H1 (cell line): ENCODE measurements at regions not wholly inside any gene's neighbourhood (a gene's known extent, or its start where the extent isn't known, plus 50 kb on each side); places are given as distances from the start of the nearest gene placed in this dataset.
"Not testable (repeated sequence)": the region's sequence is repeated elsewhere in the genome, so short reads cannot be mapped to it uniquely, and the experiment has no call there.

ENCODE experiments used
- CEBPB ChIP-seq: IDR thresholded peaks from 2 replicates; pipeline ENCODE4 v1.6.1; 2012; ENCODE audit warnings: low read depth, low read length
- CTCF ChIP-seq, 3 experiments: IDR thresholded peaks; 1 replicate in 2 of 3; 2 replicates in 1 of 3; pipeline versions ENCODE4 v1.5.1 to v1.6.1; 2011; ENCODE audit warnings: low read length in 3 of 3, mild to moderate bottlenecking in 3 of 3, inconsistent platforms in 2 of 3, low read depth in 1 of 3, moderate library complexity in 1 of 3; ENCODE audit not compliant: insufficient read depth in 1 of 3; ENCODE audit errors: control extremely low read depth in 1 of 3
- JUND ChIP-seq: IDR thresholded peaks from 2 replicates; pipeline ENCODE4 v1.6.1; 2011; ENCODE audit warnings: mild to moderate bottlenecking, improper control_type of control experiment, low read length
- POLR2A ChIP-seq, 2 experiments: IDR thresholded peaks; 1 replicate in 1 of 2; 2 replicates in 1 of 2; pipeline ENCODE4 v1.6.1; 2011; ENCODE audit warnings: low read depth in 2 of 2, low read length in 2 of 2, mild to moderate bottlenecking in 2 of 2; ENCODE audit errors: control extremely low read depth in 1 of 2
- POLR2AphosphoS5 ChIP-seq: IDR thresholded peaks from 2 replicates; pipeline ENCODE4 v1.6.1; 2011; ENCODE audit warnings: low read depth, low read length
- RAD21 ChIP-seq, 2 experiments: IDR thresholded peaks in 1 of 2; conservative IDR thresholded peaks in 1 of 2; 2 replicates each; pipeline ENCODE4 v1.6.1; 2011; ENCODE audit warnings: low read depth in 2 of 2, low read length in 2 of 2, improper control_type of control experiment in 1 of 2, inconsistent platforms in 1 of 2, mild to moderate bottlenecking in 1 of 2, moderate library complexity in 1 of 2
- RFX5 ChIP-seq: IDR thresholded peaks from 2 replicates; pipeline ENCODE4 v1.6.1; 2011; ENCODE audit warnings: low read depth, low read length, improper control_type of control experiment, borderline replicate concordance
- RNF2 ChIP-seq: fragments of 200-900, 300-1000 bp; sonication (generic); IDR thresholded peaks from 2 replicates; pipeline ENCODE4 v1.7.1; 2016; ENCODE audit warnings: borderline replicate concordance, low read depth, mild to moderate bottlenecking, antibody characterized with exemption, low read length; ENCODE audit not compliant: poor library complexity, severe bottlenecking; ENCODE audit errors: missing control alignments
- SIN3A ChIP-seq, 2 experiments: IDR thresholded peaks in 1 of 2; conservative IDR thresholded peaks in 1 of 2; 2 replicates each; pipeline ENCODE4 v1.6.1; 2011 to 2012; ENCODE audit warnings: low read length in 2 of 2, improper control_type of control experiment in 1 of 2, low read depth in 1 of 2, mild to moderate bottlenecking in 1 of 2
- TAF1 ChIP-seq: IDR thresholded peaks from 2 replicates; pipeline ENCODE4 v1.6.1; 2011; ENCODE audit warnings: mild to moderate bottlenecking, low read depth, low read length
- TEAD4 ChIP-seq: IDR thresholded peaks from 2 replicates; pipeline ENCODE4 v1.6.1; 2012; ENCODE audit warnings: low read depth, low read length, inconsistent platforms, mixed read lengths
- USF2 ChIP-seq: IDR thresholded peaks from 2 replicates; pipeline ENCODE4 v1.6.1; 2011; ENCODE audit warnings: low read length, improper control_type of control experiment
- ZNF274 ChIP-seq: IDR thresholded peaks from 2 replicates; pipeline ENCODE4 v1.7.0; 2012; ENCODE audit warnings: low read length, borderline replicate concordance; ENCODE audit errors: extremely low read depth

GRCh38 chr11:64439772-64440491 is 81.0 kb downstream of the RPS6KA4 start:
- not testable (repeated sequence) for TF ChIP-seq ZNF274; POLR2A (IDR thresholded peaks at IDR 0.05; ENCODE audit: control extremely low read depth in 1 of 2, low read depth in 2 of 2, low read length in 2 of 2); TEAD4; USF2; RFX5; CTCF (IDR thresholded peaks at IDR 0.05; ENCODE audit: control extremely low read depth in 1 of 3, insufficient read depth in 1 of 3, low read depth in 1 of 3, low read length in 3 of 3); JUND; POLR2AphosphoS5; TAF1; CEBPB; SIN3A (conservative IDR thresholded peaks at IDR 0.05 in 1 of 2, IDR thresholded peaks at IDR 0.05 in 1 of 2; ENCODE audit: low read depth in 1 of 2, low read length in 2 of 2); RNF2; RAD21 (IDR thresholded peaks at IDR 0.05 in 1 of 2, conservative IDR thresholded peaks at IDR 0.05 in 1 of 2; ENCODE audit: low read depth in 2 of 2, low read length in 2 of 2)
